Type B pancreatic cell (in vitro differentiated cells): ENCODE measurements at regions not wholly inside any gene's neighbourhood (a gene's known extent, or its start where the extent isn't known, plus 50 kb on each side); places are given as distances from the start of the nearest gene placed in this dataset.

Experiments used
- DNase-seq: peaks from one replicate; pipeline ENCODE4 v3.0.0; 2021; ENCODE audit warnings: mixed read lengths; ENCODE audit not compliant: unreplicated experiment; ENCODE audit errors: extremely low spot score
- H3K27ac Mint-ChIP-seq: 2 replicates; pipeline ENCODE4 v1.8.0; 2021; ENCODE audit warnings: mild to moderate bottlenecking, mixed read lengths
- H3K27me3 Mint-ChIP-seq: 2 replicates; pipeline ENCODE4 v1.8.0; 2021; ENCODE audit warnings: mixed read lengths
- H3K36me3 Mint-ChIP-seq: 2 replicates; pipeline ENCODE4 v1.8.0; 2021; ENCODE audit warnings: mixed read lengths
- H3K4me1 Mint-ChIP-seq: one replicate; pipeline ENCODE4 v1.8.0; 2021; ENCODE audit warnings: mixed read lengths; ENCODE audit not compliant: unreplicated experiment
- H3K4me3 Mint-ChIP-seq: 2 replicates; pipeline ENCODE4 v1.8.0; 2021; ENCODE audit warnings: mild to moderate bottlenecking, mixed read lengths
- H3K9me3 Mint-ChIP-seq: 2 replicates; pipeline ENCODE4 v1.8.0; 2021; ENCODE audit warnings: mixed read lengths
- CTCF ChIP-seq: fragments of 200-600 bp; sonication (generic); conservative IDR thresholded peaks from 2 replicates; pipeline ENCODE4 v1.5.0; 2021; ENCODE audit warnings: antibody characterized with exemption, mild to moderate bottlenecking

- Mint-ChIP-seq H3K36me3 (no peaks in the 10 kb centered on the region), H3K27me3 (peaks cover 7% of the 10 kb centered on the region), H3K4me3 (no peak overlapping the region), H3K27ac (no peak overlapping the region), H3K4me1 (peaks cover 12% of the 10 kb centered on the region), H3K9me3 (no peaks in the 10 kb centered on the region)
- no peak for TF ChIP-seq CTCF
- DNase-seq, result no peak
These were observed 91.3 kb upstream of the RPL34 start for GRCh38 chr4:108529102-108529501.

- no peaks in the 10 kb centered on the region for H3K9me3 Mint-ChIP-seq
- H3K4me1 Mint-ChIP-seq, result no peaks in the 10 kb centered on the region
- H3K27me3 Mint-ChIP-seq, result peaks cover 4% of the 10 kb centered on the region
- H3K4me3 Mint-ChIP-seq, result no peak overlapping the region
- no peaks in the 10 kb centered on the region for H3K36me3 Mint-ChIP-seq
- no peak for TF ChIP-seq CTCF
- DNase-seq, result no peak
- H3K27ac Mint-ChIP-seq, result no peak overlapping the region
These were observed 92.7 kb upstream of the RPL34 start for GRCh38 chr4:108527723-108528122.

- DNase-seq, result no peak
- TF ChIP-seq CTCF, result no peak
- H3K27ac Mint-ChIP-seq, result no peak overlapping the region
- peaks cover 19% of the 10 kb centered on the region for H3K27me3 Mint-ChIP-seq
- H3K36me3 Mint-ChIP-seq, result no peaks in the 10 kb centered on the region
- H3K4me1 Mint-ChIP-seq, result no peaks in the 10 kb centered on the region
- H3K4me3 Mint-ChIP-seq, result no peak overlapping the region
- H3K9me3 Mint-ChIP-seq, result no peaks in the 10 kb centered on the region
These were observed 99.6 kb upstream of the RPL34 start for GRCh38 chr4:108520807-108521206.

- no peak overlapping the region for H3K4me3 Mint-ChIP-seq
These were observed 100.3 kb upstream of the RPL34 start for GRCh38 chr4:108519911-108520601.

GRCh38 chr4:108519208-108519833, 101.1 kb upstream of the RPL34 start:
- peaks cover 19% of the 10 kb centered on the region for H3K27me3 Mint-ChIP-seq
- H3K27ac Mint-ChIP-seq, result no peak overlapping the region
- no peak for DNase-seq
- H3K36me3 Mint-ChIP-seq, result no peaks in the 10 kb centered on the region
- TF ChIP-seq CTCF, result no peak
- no peaks in the 10 kb centered on the region for H3K4me1 Mint-ChIP-seq
- no peak overlapping the region for H3K4me3 Mint-ChIP-seq
- no peaks in the 10 kb centered on the region for H3K9me3 Mint-ChIP-seq

More at GRCh38 chr4:108519911-108520601, 100.3 kb upstream of the RPL34 start:
- H3K36me3 Mint-ChIP-seq, result no peaks in the 10 kb centered on the region
- TF ChIP-seq CTCF, result no peak
- no peaks in the 10 kb centered on the region for H3K4me1 Mint-ChIP-seq
- no peaks in the 10 kb centered on the region for H3K9me3 Mint-ChIP-seq
- no peak for DNase-seq
- peaks cover 19% of the 10 kb centered on the region for H3K27me3 Mint-ChIP-seq
- H3K27ac Mint-ChIP-seq, result no peak overlapping the region
